Colonic mucosa (tissue), 4 donors: ENCODE measurements at regions not wholly inside any gene's neighbourhood (a gene's known extent, or its start where the extent isn't known, plus 50 kb on each side); places are given as distances from the start of the nearest gene placed in this dataset.

Experiments
- DNase-seq: peaks from one replicate; pipeline ENCODE4 v3.0.0-alpha.2; 2020
- H3K27ac ChIP-seq: fragments of 200-600 bp; one replicate; pipeline ENCODE4 v1.8.0; 2021
- H3K27me3 ChIP-seq: fragments of 200-600 bp; one replicate; pipeline ENCODE4 v1.8.0; 2021
- H3K36me3 ChIP-seq: fragments of 200-600 bp; one replicate; pipeline ENCODE4 v1.8.0; 2021
- H3K4me1 ChIP-seq: fragments of 200-600 bp; one replicate; pipeline ENCODE4 v1.8.0; 2021; ENCODE audit warnings: mild to moderate bottlenecking
- H3K4me3 ChIP-seq: fragments of 200-600 bp; one replicate; pipeline ENCODE4 v1.8.0; 2021
- H3K9ac ChIP-seq, 2 donors: one replicate each; pipeline ENCODE4 v1.7.0; 2013; ENCODE audit warnings: control low read depth in 2 of 2, low read depth in 2 of 2, low read length in 2 of 2
- H3K9me3 ChIP-seq: fragments of 200-600 bp; one replicate; pipeline ENCODE4 v1.8.0; 2021
- intact Hi-C: fragments of 100-400 bp; cut with DNase I; formaldehyde crosslinking; loops from one replicate; pipeline ENCODE4 v1.14.1; 2022
- TF ChIP-seq, protein P1 (sequence below): fragments of 200-600 bp; IDR thresholded peaks from one replicate; pipeline ENCODE4 v1.8.0; 2022; ENCODE audit warnings: antibody characterized with exemption, mild to moderate bottlenecking
- donor health status: healthy.
- donor health status: DM: no; HTN: no; CAD: no.
- donor health status: DM: no; HTN: no; CAD: no.

DNA sequence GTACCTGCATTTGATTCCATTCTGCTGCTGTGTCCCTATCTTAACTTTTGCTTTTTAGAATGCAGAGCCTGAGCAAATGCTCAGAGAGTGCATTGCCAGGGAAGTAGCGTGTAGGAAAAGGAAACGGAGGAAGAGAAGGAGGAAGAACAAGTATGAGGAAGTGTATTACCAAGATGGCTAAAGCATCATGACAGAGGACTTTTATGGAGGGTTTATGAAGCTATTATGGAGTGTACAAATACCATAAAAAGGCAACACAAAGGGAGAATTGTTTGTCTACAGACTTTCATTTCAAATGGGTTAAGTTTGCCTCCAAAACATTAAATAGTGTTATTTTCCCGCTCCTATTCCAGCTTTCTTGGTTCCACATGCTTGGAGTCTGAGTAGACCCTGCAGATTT lies 1899.8 kb upstream of the NUDT12 start:
- intact Hi-C loops, result no loop called here
- no peaks in the 10 kb centered on the region for H3K27me3 ChIP-seq
- TF ChIP-seq, protein P1, sequence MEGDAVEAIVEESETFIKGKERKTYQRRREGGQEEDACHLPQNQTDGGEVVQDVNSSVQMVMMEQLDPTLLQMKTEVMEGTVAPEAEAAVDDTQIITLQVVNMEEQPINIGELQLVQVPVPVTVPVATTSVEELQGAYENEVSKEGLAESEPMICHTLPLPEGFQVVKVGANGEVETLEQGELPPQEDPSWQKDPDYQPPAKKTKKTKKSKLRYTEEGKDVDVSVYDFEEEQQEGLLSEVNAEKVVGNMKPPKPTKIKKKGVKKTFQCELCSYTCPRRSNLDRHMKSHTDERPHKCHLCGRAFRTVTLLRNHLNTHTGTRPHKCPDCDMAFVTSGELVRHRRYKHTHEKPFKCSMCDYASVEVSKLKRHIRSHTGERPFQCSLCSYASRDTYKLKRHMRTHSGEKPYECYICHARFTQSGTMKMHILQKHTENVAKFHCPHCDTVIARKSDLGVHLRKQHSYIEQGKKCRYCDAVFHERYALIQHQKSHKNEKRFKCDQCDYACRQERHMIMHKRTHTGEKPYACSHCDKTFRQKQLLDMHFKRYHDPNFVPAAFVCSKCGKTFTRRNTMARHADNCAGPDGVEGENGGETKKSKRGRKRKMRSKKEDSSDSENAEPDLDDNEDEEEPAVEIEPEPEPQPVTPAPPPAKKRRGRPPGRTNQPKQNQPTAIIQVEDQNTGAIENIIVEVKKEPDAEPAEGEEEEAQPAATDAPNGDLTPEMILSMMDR, result no peak
- no peak for DNase-seq
- H3K9ac ChIP-seq, result no peak overlapping the region
- no peak overlapping the region for H3K4me3 ChIP-seq
- no peaks in the 10 kb centered on the region for H3K36me3 ChIP-seq
- no peak overlapping the region for H3K27ac ChIP-seq
- no peaks in the 10 kb centered on the region for H3K4me1 ChIP-seq
- no peaks in the 10 kb centered on the region for H3K9me3 ChIP-seq

DNA sequence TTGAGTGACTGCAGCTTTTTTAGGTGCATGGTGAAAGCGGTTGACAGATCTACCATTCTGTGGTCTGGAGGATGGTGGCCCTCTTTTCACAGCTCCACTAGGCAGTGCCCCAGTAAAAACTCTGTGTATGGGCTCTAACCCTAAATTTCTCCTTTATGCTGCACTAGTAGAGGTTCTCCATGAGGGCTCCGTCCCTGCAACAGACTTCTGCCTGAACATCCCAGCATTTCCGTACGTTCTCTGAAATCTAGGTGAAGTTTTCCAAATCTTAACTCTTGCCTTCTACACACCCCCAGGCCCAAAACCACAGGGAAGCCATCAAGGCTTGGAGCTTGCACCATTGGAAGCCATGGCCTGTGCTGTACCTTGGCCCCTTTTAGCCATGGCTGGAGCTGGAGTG lies 1898.1 kb upstream of the NUDT12 start:
- TF ChIP-seq, protein P1, result no peak
- intact Hi-C loops, result no loop called here
- Histone ChIP-seq H3K9me3 (no peaks in the 10 kb centered on the region), H3K27ac (no peak overlapping the region), H3K27me3 (no peaks in the 10 kb centered on the region), H3K36me3 (no peaks in the 10 kb centered on the region), H3K9ac (no peak overlapping the region), H3K4me3 (no peak overlapping the region), H3K4me1 (no peaks in the 10 kb centered on the region)
- no peak for DNase-seq

DNA sequence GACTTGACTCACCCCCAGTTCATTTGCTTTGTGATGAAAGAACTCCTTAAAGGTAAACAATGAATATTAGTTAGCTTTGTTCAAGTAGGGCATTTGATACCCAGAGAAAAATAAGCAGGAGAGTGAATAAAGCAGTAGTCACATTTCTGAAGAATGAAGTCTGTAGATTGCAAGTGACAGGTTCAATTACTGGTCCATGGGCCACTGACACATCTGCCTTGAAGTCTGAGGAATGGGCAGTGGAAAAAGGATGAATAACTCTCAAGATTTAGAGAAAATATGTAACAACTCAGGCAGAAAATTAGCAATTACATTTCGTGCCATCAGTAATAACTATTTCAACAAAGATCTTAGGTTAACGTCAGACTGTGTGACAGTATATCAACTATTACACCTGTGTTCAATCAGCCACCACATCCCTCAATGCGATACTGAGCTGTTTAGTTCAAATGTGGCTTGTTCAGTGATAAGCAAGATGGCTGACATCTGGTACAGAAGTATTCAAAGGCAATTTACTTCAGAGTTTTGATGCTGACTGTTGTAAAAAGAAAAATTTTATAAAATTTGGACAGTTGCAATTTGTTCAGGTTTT lies 1890.7 kb upstream of the NUDT12 start:
- Histone ChIP-seq H3K36me3 (no peaks in the 10 kb centered on the region), H3K9me3 (no peaks in the 10 kb centered on the region), H3K4me1 (no peaks in the 10 kb centered on the region), H3K27ac (no peak overlapping the region), H3K4me3 (no peak overlapping the region), H3K9ac (no peak overlapping the region), H3K27me3 (no peaks in the 10 kb centered on the region)
- TF ChIP-seq, protein P1, result no peak
- DNase-seq, result no peak
- intact Hi-C loops, result no loop called here

GRCh38 chr5:105448271-105448670 lies 1885.7 kb upstream of the NUDT12 start:
- Histone ChIP-seq H3K9ac (no peak overlapping the region), H3K9me3 (no peaks in the 10 kb centered on the region), H3K27ac (no peak overlapping the region), H3K36me3 (no peaks in the 10 kb centered on the region), H3K4me3 (no peak overlapping the region), H3K27me3 (no peaks in the 10 kb centered on the region), H3K4me1 (no peaks in the 10 kb centered on the region)
- intact Hi-C loops, result no loop called here
- no peak for DNase-seq
- TF ChIP-seq, protein P1, result no peak

GRCh38 chr5:105430516-105430915 lies 1867.9 kb upstream of the NUDT12 start:
- H3K9me3 ChIP-seq, result no peaks in the 10 kb centered on the region
- H3K27me3 ChIP-seq, result no peaks in the 10 kb centered on the region
- H3K4me1 ChIP-seq, result no peaks in the 10 kb centered on the region
- no peak overlapping the region for H3K27ac ChIP-seq
- TF ChIP-seq, protein P1, result no peak
- no peak for DNase-seq
- no peaks in the 10 kb centered on the region for H3K36me3 ChIP-seq
- intact Hi-C loops, result no loop called here
- H3K4me3 ChIP-seq, result no peak overlapping the region
- H3K9ac ChIP-seq, result no peak overlapping the region
